ENCODE measurements at regions not wholly inside any gene's neighbourhood (a gene's known extent, or its start where the extent isn't known, plus 50 kb on each side); places are given as distances from the start of the nearest gene placed in this dataset.

- Mint-ChIP-seq H3K27ac (peak overlapping the region; percentile 86), H3K4me3 (peak overlapping the region; percentile 71)
These were observed 75.8 kb downstream of the CPN2 start for GRCh38 chr3:194275291-194275690.

GRCh38 chr3:194275721-194276120, 75.4 kb downstream of the CPN2 start:
- DNase-seq (ENCODE audit: extremely low spot score, unreplicated experiment): no peak
- H3K27ac Mint-ChIP-seq: peak overlapping the region; percentile 86
- peaks cover 60% of the 10 kb centered on the region for H3K4me1 Mint-ChIP-seq (ENCODE audit: unreplicated experiment)

More at GRCh38 chr3:194275291-194275690, 75.8 kb downstream of the CPN2 start:
- H3K27me3 Mint-ChIP-seq: peaks cover 6% of the 10 kb centered on the region
- H3K4me1 Mint-ChIP-seq (ENCODE audit: unreplicated experiment): peaks cover 64% of the 10 kb centered on the region
- DNase-seq (ENCODE audit: extremely low spot score, unreplicated experiment): no peak
- TF ChIP-seq CTCF (conservative IDR thresholded peaks at IDR 0.05): no peak
- no peaks in the 10 kb centered on the region for H3K36me3 Mint-ChIP-seq
- no peaks in the 10 kb centered on the region for H3K9me3 Mint-ChIP-seq

GRCh38 chr3:194276768-194277103, 74.4 kb downstream of the CPN2 start:
- Mint-ChIP-seq H3K36me3 (no peaks in the 10 kb centered on the region), H3K4me1 (ENCODE audit: unreplicated experiment) (peaks cover 59% of the 10 kb centered on the region), H3K4me3 (no peak overlapping the region), H3K9me3 (no peaks in the 10 kb centered on the region), H3K27me3 (peaks cover 7% of the 10 kb centered on the region), H3K27ac (peak overlapping the region; percentile 86)
- no peak for TF ChIP-seq CTCF (conservative IDR thresholded peaks at IDR 0.05)
- DNase-seq (ENCODE audit: extremely low spot score, unreplicated experiment): no peak

More at GRCh38 chr3:194275721-194276120, 75.4 kb downstream of the CPN2 start:
- no peak for TF ChIP-seq CTCF (conservative IDR thresholded peaks at IDR 0.05)
- Mint-ChIP-seq H3K9me3 (no peaks in the 10 kb centered on the region), H3K36me3 (no peaks in the 10 kb centered on the region), H3K4me3 (peak overlapping the region; percentile 4), H3K27me3 (peaks cover 7% of the 10 kb centered on the region)

GRCh38 chr3:194277104-194277785, 73.9 kb downstream of the CPN2 start:
- Mint-ChIP-seq H3K27me3 (peaks cover 7% of the 10 kb centered on the region), H3K36me3 (no peaks in the 10 kb centered on the region), H3K4me3 (no peak overlapping the region), H3K27ac (peak overlapping the region; percentile 39), H3K9me3 (no peaks in the 10 kb centered on the region), H3K4me1 (ENCODE audit: unreplicated experiment) (peaks cover 58% of the 10 kb centered on the region)
- TF ChIP-seq CTCF (conservative IDR thresholded peaks at IDR 0.05): no peak
- no peak for DNase-seq (ENCODE audit: extremely low spot score, unreplicated experiment)

- H3K4me1 Mint-ChIP-seq (ENCODE audit: unreplicated experiment): peaks cover 58% of the 10 kb centered on the region
- no peak for DNase-seq (ENCODE audit: extremely low spot score, unreplicated experiment)
- no peaks in the 10 kb centered on the region for H3K36me3 Mint-ChIP-seq
- peak overlapping the region; percentile 33 for H3K4me3 Mint-ChIP-seq
- no peaks in the 10 kb centered on the region for H3K9me3 Mint-ChIP-seq
- peak overlapping the region; percentile 39 for H3K27ac Mint-ChIP-seq
- no peak for TF ChIP-seq CTCF (conservative IDR thresholded peaks at IDR 0.05)
- peaks cover 9% of the 10 kb centered on the region for H3K27me3 Mint-ChIP-seq
These were observed 73.4 kb downstream of the CPN2 start for GRCh38 chr3:194277786-194278130.

Data from type B pancreatic cell (in vitro differentiated cells).